ENCODE measurements at regions not wholly inside any gene's neighbourhood (a gene's known extent, or its start where the extent isn't known, plus 50 kb on each side); places are given as distances from the start of the nearest gene placed in this dataset.

DNA sequence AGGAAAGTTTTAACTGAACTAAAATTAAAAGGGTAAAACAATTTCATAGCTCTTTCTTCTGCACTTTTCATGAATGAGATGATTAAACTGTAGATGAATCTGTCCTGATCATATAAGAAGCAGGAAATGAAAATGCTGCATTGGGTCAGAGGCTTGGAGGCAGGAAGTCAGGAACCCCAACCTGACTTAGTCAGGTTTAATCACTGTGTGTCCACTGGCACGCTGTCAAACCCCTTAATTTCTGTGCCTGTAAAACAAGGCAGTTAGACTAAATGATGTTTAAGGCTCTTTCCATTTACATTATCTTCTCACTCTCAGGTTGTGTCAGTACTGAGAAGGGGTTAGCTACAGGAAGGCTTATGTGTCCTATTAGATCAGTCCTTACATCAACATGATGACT, 193.3 kb upstream of the TTC14 start:
- Histone ChIP-seq H3K4me2 (ENCODE audit: control insufficient read depth, insufficient read depth) (no peak overlapping the region), H3K4me3 (no peak overlapping the region), H2AFZ (ENCODE audit: control insufficient read depth, low read depth, low read length) (peak overlapping the region; percentile 45; the same call in 1 of the 2 replicates), H3K9ac (ENCODE audit: control insufficient read depth, insufficient read depth, low read length) (no peak overlapping the region), H3K36me3 (ENCODE audit: control insufficient read depth in 2 of 2, insufficient read depth in 2 of 2, low read length in 1 of 2) (no peaks in the 10 kb centered on the region), H4K20me1 (ENCODE audit: control insufficient read depth, insufficient read depth) (no peaks in the 10 kb centered on the region), H3K4me1 (ENCODE audit: control insufficient read depth, insufficient read depth, low read length) (peaks cover 3% of the 10 kb centered on the region; the same call in 1 of the 2 replicates), H3K9me3 (replicated peaks; ENCODE audit: control insufficient read depth, insufficient read depth, low read length) (no peaks in the 10 kb centered on the region), H3K27me3 (replicated peaks in 1 of 2; ENCODE audit: control insufficient read depth in 2 of 2, insufficient read depth in 2 of 2, low read length in 1 of 2) (no peaks in the 10 kb centered on the region), H3K79me2 (ENCODE audit: control insufficient read depth, insufficient read depth, low read length) (no peaks in the 10 kb centered on the region), H3K27ac (ENCODE audit: control insufficient read depth, insufficient read depth) (no peak overlapping the region)
- in situ Hi-C loops (cut with MboI), result no loop called here
- DNase-seq (ENCODE audit: low read depth, low spot score), result no peak
- RAD21 ChIA-PET (ENCODE audit: unreplicated experiment), result no interaction called here
- POLR2A ChIA-PET, result no interaction called here
- WGBS (ENCODE audit: insufficient coverage, insufficient replicate concordance, low lambda C conversion rate, missing lambda C conversion rate), result 36% methylated on average over 1 of the region's 1 CpG
- no peak for FAIRE-seq
- no peak for TF ChIP-seq ZSCAN29 (IDR thresholded peaks at IDR 0.05)
- TF ChIP-seq ZNF622 (IDR thresholded peaks at IDR 0.05), result no peak
- TF ChIP-seq SMAD1 (IDR thresholded peaks at IDR 0.05; ENCODE audit: low read depth, partially characterized antibody), result no peak
- TF ChIP-seq, protein P1, sequence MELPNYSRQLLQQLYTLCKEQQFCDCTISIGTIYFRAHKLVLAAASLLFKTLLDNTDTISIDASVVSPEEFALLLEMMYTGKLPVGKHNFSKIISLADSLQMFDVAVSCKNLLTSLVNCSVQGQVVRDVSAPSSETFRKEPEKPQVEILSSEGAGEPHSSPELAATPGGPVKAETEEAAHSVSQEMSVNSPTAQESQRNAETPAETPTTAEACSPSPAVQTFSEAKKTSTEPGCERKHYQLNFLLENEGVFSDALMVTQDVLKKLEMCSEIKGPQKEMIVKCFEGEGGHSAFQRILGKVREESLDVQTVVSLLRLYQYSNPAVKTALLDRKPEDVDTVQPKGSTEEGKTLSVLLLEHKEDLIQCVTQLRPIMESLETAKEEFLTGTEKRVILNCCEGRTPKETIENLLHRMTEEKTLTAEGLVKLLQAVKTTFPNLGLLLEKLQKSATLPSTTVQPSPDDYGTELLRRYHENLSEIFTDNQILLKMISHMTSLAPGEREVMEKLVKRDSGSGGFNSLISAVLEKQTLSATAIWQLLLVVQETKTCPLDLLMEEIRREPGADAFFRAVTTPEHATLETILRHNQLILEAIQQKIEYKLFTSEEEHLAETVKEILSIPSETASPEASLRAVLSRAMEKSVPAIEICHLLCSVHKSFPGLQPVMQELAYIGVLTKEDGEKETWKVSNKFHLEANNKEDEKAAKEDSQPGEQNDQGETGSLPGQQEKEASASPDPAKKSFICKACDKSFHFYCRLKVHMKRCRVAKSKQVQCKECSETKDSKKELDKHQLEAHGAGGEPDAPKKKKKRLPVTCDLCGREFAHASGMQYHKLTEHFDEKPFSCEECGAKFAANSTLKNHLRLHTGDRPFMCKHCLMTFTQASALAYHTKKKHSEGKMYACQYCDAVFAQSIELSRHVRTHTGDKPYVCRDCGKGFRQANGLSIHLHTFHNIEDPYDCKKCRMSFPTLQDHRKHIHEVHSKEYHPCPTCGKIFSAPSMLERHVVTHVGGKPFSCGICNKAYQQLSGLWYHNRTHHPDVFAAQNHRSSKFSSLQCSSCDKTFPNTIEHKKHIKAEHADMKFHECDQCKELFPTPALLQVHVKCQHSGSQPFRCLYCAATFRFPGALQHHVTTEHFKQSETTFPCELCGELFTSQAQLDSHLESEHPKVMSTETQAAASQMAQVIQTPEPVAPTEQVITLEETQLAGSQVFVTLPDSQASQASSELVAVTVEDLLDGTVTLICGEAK (IDR thresholded peaks at IDR 0.05; ENCODE audit: borderline replicate concordance), result no peak
- TF ChIP-seq, protein P2, sequence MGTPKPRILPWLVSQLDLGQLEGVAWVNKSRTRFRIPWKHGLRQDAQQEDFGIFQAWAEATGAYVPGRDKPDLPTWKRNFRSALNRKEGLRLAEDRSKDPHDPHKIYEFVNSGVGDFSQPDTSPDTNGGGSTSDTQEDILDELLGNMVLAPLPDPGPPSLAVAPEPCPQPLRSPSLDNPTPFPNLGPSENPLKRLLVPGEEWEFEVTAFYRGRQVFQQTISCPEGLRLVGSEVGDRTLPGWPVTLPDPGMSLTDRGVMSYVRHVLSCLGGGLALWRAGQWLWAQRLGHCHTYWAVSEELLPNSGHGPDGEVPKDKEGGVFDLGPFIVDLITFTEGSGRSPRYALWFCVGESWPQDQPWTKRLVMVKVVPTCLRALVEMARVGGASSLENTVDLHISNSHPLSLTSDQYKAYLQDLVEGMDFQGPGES (IDR thresholded peaks at IDR 0.05), result no peak
- no peak for TF ChIP-seq HCFC1 (IDR thresholded peaks at IDR 0.05; ENCODE audit: low read length)
- no peak for TF ChIP-seq PML (IDR thresholded peaks at IDR 0.05; ENCODE audit: low read length)
- TF ChIP-seq, protein P3, sequence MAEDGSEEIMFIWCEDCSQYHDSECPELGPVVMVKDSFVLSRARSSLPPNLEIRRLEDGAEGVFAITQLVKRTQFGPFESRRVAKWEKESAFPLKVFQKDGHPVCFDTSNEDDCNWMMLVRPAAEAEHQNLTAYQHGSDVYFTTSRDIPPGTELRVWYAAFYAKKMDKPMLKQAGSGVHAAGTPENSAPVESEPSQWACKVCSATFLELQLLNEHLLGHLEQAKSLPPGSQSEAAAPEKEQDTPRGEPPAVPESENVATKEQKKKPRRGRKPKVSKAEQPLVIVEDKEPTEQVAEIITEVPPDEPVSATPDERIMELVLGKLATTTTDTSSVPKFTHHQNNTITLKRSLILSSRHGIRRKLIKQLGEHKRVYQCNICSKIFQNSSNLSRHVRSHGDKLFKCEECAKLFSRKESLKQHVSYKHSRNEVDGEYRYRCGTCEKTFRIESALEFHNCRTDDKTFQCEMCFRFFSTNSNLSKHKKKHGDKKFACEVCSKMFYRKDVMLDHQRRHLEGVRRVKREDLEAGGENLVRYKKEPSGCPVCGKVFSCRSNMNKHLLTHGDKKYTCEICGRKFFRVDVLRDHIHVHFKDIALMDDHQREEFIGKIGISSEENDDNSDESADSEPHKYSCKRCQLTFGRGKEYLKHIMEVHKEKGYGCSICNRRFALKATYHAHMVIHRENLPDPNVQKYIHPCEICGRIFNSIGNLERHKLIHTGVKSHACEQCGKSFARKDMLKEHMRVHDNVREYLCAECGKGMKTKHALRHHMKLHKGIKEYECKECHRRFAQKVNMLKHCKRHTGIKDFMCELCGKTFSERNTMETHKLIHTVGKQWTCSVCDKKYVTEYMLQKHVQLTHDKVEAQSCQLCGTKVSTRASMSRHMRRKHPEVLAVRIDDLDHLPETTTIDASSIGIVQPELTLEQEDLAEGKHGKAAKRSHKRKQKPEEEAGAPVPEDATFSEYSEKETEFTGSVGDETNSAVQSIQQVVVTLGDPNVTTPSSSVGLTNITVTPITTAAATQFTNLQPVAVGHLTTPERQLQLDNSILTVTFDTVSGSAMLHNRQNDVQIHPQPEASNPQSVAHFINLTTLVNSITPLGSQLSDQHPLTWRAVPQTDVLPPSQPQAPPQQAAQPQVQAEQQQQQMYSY (CRISPR knock-in tag; IDR thresholded peaks at IDR 0.05), result no peak
- TF ChIP-seq, protein P4, sequence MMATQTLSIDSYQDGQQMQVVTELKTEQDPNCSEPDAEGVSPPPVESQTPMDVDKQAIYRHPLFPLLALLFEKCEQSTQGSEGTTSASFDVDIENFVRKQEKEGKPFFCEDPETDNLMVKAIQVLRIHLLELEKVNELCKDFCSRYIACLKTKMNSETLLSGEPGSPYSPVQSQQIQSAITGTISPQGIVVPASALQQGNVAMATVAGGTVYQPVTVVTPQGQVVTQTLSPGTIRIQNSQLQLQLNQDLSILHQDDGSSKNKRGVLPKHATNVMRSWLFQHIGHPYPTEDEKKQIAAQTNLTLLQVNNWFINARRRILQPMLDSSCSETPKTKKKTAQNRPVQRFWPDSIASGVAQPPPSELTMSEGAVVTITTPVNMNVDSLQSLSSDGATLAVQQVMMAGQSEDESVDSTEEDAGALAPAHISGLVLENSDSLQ (IDR thresholded peaks at IDR 0.05), result no peak
- TF ChIP-seq POU2F2 (IDR thresholded peaks at IDR 0.05; ENCODE audit: borderline replicate concordance, low read depth, low read length), result no peak
- no peak for TF ChIP-seq RAD21 (IDR thresholded peaks at IDR 0.05; ENCODE audit: insufficient read depth, low read depth, low read length)
- TF ChIP-seq PAX8 (IDR thresholded peaks at IDR 0.05), result no peak
- TF ChIP-seq, protein P5, sequence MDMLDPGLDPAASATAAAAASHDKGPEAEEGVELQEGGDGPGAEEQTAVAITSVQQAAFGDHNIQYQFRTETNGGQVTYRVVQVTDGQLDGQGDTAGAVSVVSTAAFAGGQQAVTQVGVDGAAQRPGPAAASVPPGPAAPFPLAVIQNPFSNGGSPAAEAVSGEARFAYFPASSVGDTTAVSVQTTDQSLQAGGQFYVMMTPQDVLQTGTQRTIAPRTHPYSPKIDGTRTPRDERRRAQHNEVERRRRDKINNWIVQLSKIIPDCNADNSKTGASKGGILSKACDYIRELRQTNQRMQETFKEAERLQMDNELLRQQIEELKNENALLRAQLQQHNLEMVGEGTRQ (IDR thresholded peaks at IDR 0.05; ENCODE audit: borderline replicate concordance, low read depth, low read length), result no peak
- ATAC-seq, result peak; percentile 64
- BruUV-seq (replicated peaks), result no TSS peak
- intact Hi-C loops (cut with micrococcal nuclease; ENCODE audit: unreplicated experiment), result no loop called here
- CTCF ChIA-PET, result no interaction called here
- SMC1A ChIA-PET (ENCODE audit: uncharacterized antibody, unreplicated experiment), result interaction anchor here (0.6 to 1.5 kb wide), 2 partner anchors 17 to 130 kb away, joined by 4 to 6 read pairs; no protein-coding TSS in a partner anchor

Data from GM12878 (cell line).